HepG2 (cell line): ENCODE measurements at regions not wholly inside any gene's neighbourhood (a gene's known extent, or its start where the extent isn't known, plus 50 kb on each side); places are given as distances from the start of the nearest gene placed in this dataset.
A peak's percentile ranks its signal among the peaks of the same experiment; 100 is the strongest.

ENCODE experiments used
- AGO2 ChIP-seq: fragments of 200-400 bp; formaldehyde crosslinking; optimal IDR thresholded peaks from 2 replicates; pipeline ENCODE3; 2017; ENCODE audit warnings: mild to moderate bottlenecking, low read depth, low read length, moderate library complexity
- CBX1 ChIP-seq: IDR thresholded peaks from one replicate; pipeline ENCODE4 v1.6.1; 2016; ENCODE audit warnings: antibody characterized with exemption, low read depth
- FOXJ3 ChIP-seq: sonication (generic); formaldehyde crosslinking; IDR thresholded peaks from 2 replicates; pipeline ENCODE4 v1.4.0; 2020; ENCODE audit warnings: missing genetic modification reagents, mild to moderate bottlenecking, borderline replicate concordance
- FOXP4 ChIP-seq: sonication (generic); formaldehyde crosslinking; IDR thresholded peaks from 2 replicates; pipeline ENCODE4 v1.4.0; 2020; ENCODE audit warnings: missing genetic modification reagents
- HMG20B ChIP-seq: conservative IDR thresholded peaks from 2 replicates; pipeline ENCODE4 v1.6.1; 2016; ENCODE audit warnings: missing genetic modification reagents, missing compliant biosample characterization
- HOXA5 ChIP-seq: sonication (generic); formaldehyde crosslinking; IDR thresholded peaks from 2 replicates; pipeline ENCODE4 v1.4.0; 2020; ENCODE audit warnings: missing genetic modification reagents
- HOXD1 ChIP-seq: sonication (generic); formaldehyde crosslinking; IDR thresholded peaks from 2 replicates; pipeline ENCODE4 v1.5.0; 2020; ENCODE audit warnings: missing genetic modification reagents
- LRRFIP1 ChIP-seq: sonication (generic); formaldehyde crosslinking; conservative IDR thresholded peaks from 2 replicates; pipeline ENCODE4 v1.4.0; 2020; ENCODE audit warnings: missing genetic modification reagents
- MEIS2 ChIP-seq: sonication (generic); formaldehyde crosslinking; IDR thresholded peaks from 2 replicates; pipeline ENCODE4 v1.9.0; 2021; ENCODE audit warnings: mild to moderate bottlenecking, missing genetic modification reagents
- REPIN1 ChIP-seq: sonication (generic); formaldehyde crosslinking; IDR thresholded peaks from 2 replicates; pipeline ENCODE4 v1.8.0; 2022; ENCODE audit warnings: missing genetic modification reagents, low read depth, mild to moderate bottlenecking, borderline replicate concordance
- SALL2 ChIP-seq: sonication (generic); formaldehyde crosslinking; IDR thresholded peaks from 2 replicates; pipeline ENCODE4 v1.8.1; 2023; ENCODE audit warnings: mild to moderate bottlenecking, missing genetic modification reagents, inconsistent platforms
- TARDBP ChIP-seq: sonication (generic); formaldehyde crosslinking; IDR thresholded peaks from 2 replicates; pipeline ENCODE4 v1.8.0; 2022; ENCODE audit warnings: mild to moderate bottlenecking, missing genetic modification reagents
- TCF7L2 ChIP-seq: IDR thresholded peaks from 2 replicates; pipeline ENCODE4 v1.6.1; 2011; ENCODE audit warnings: mild to moderate bottlenecking, low read depth, low read length, moderate library complexity
- TGIF2 ChIP-seq: IDR thresholded peaks from 2 replicates; pipeline ENCODE4 v1.6.1; 2016; ENCODE audit warnings: control low read depth, missing compliant biosample characterization
- ZNF205 ChIP-seq: IDR thresholded peaks from 2 replicates; pipeline ENCODE4 v1.6.1; 2018; ENCODE audit warnings: missing biosample characterization, missing genetic modification reagents
- ZNF331 ChIP-seq: sonication (generic); formaldehyde crosslinking; IDR thresholded peaks from 2 replicates; pipeline ENCODE4 v1.4.0; 2020; ENCODE audit warnings: missing genetic modification reagents
- ZNF337 ChIP-seq: sonication (generic); formaldehyde crosslinking; IDR thresholded peaks from 2 replicates; pipeline ENCODE4 v1.5.1; 2020; ENCODE audit warnings: missing genetic modification reagents, low read depth, mild to moderate bottlenecking, borderline replicate concordance
- ZNF644 ChIP-seq: IDR thresholded peaks from 2 replicates; pipeline ENCODE4 v1.6.1; 2016; ENCODE audit warnings: low read depth
- ZNF777 ChIP-seq: sonication (generic); formaldehyde crosslinking; IDR thresholded peaks from 2 replicates; pipeline ENCODE4 v1.4.0; 2020; ENCODE audit warnings: missing genetic modification reagents
- ZNF850 ChIP-seq: sonication (generic); formaldehyde crosslinking; conservative IDR thresholded peaks from 2 replicates; pipeline ENCODE4 v1.9.0; 2021; ENCODE audit warnings: mild to moderate bottlenecking, missing genetic modification reagents
- TF ChIP-seq, protein P1 (sequence below): sonication (generic); formaldehyde crosslinking; IDR thresholded peaks from 2 replicates; pipeline ENCODE4 v1.4.0; 2020; ENCODE audit warnings: missing genetic modification reagents, borderline replicate concordance
- TF ChIP-seq, protein P2 (sequence below): sonication (generic); formaldehyde crosslinking; conservative IDR thresholded peaks from 2 replicates; pipeline ENCODE4 v1.4.0; 2020; ENCODE audit warnings: missing genetic modification reagents

GRCh38 chr2:16425462-16426336 lies 239.9 kb downstream of the CYRIA start (continued):
- TF ChIP-seq ZNF331 (CRISPR knock-in tag) (peak; percentile 49), HMG20B (CRISPR knock-in tag) (peak; percentile 67; the same call in 1 of the 2 replicates), ZNF337 (CRISPR knock-in tag) (no peak), CBX1 (no peak), ZNF777 (CRISPR knock-in tag) (peak; percentile 29; the same call in 1 of the 2 replicates), ZNF850 (CRISPR knock-in tag) (no peak), HOXD1 (CRISPR knock-in tag) (0 out of 2 replicates have a peak, but pooled peaks have one; percentile 41), LRRFIP1 (no peak), TGIF2 (CRISPR knock-in tag) (peak; percentile 62; the same call in 1 of the 2 replicates), ZNF644 (CRISPR knock-in tag) (peak; percentile 9; the same call in 1 of the 2 replicates), FOXP4 (CRISPR knock-in tag) (peak; percentile 78; the same call in 1 of the 2 replicates), REPIN1 (CRISPR knock-in tag) (peak; percentile 67; the same call in 1 of the 2 replicates), ZNF205 (CRISPR knock-in tag) (no peak; the same call in 1 of the 2 replicates), FOXJ3 (peak; percentile 93; the same call in 1 of the 2 replicates), TCF7L2 (peak; percentile 93), SALL2 (CRISPR knock-in tag) (no peak), MEIS2 (CRISPR knock-in tag) (0 out of 2 replicates have a peak, but pooled peaks have one; percentile 52), AGO2 (no peak), HOXA5 (CRISPR knock-in tag) (no peak), TARDBP (peak; percentile 65)
- TF ChIP-seq, protein P1, sequence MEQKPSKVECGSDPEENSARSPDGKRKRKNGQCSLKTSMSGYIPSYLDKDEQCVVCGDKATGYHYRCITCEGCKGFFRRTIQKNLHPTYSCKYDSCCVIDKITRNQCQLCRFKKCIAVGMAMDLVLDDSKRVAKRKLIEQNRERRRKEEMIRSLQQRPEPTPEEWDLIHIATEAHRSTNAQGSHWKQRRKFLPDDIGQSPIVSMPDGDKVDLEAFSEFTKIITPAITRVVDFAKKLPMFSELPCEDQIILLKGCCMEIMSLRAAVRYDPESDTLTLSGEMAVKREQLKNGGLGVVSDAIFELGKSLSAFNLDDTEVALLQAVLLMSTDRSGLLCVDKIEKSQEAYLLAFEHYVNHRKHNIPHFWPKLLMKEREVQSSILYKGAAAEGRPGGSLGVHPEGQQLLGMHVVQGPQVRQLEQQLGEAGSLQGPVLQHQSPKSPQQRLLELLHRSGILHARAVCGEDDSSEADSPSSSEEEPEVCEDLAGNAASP (CRISPR knock-in tag), result peak; percentile 13; the same call in 1 of the 2 replicates
- TF ChIP-seq, protein P2, sequence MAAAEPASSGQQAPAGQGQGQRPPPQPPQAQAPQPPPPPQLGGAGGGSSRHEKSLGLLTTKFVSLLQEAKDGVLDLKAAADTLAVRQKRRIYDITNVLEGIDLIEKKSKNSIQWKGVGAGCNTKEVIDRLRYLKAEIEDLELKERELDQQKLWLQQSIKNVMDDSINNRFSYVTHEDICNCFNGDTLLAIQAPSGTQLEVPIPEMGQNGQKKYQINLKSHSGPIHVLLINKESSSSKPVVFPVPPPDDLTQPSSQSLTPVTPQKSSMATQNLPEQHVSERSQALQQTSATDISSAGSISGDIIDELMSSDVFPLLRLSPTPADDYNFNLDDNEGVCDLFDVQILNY (CRISPR knock-in tag), result no peak
